CD14-positive monocyte (primary cell): ENCODE measurements at regions not wholly inside any gene's neighbourhood (a gene's known extent, or its start where the extent isn't known, plus 50 kb on each side); places are given as distances from the start of the nearest gene placed in this dataset.

Experiments used
- DNase-seq, 3 donors: peaks; one replicate each; pipeline ENCODE4 v3.0.0-alpha.2; 2011 to 2022
- H2AFZ ChIP-seq: 2 replicates; pipeline ENCODE4 v1.6.0; 2012; ENCODE audit warnings: mild to moderate bottlenecking, low read depth, low read length, inconsistent platforms; ENCODE audit not compliant: insufficient read depth, poor library complexity, severe bottlenecking
- H3K27ac ChIP-seq, 2 donors: 1 replicate in 1 of 2; 2 replicates in 1 of 2; pipeline ENCODE4 v1.5.1; 2012 to 2013; ENCODE audit warnings: low read length in 2 of 2, control low read depth in 1 of 2, inconsistent platforms in 1 of 2, low read depth in 1 of 2, mild to moderate bottlenecking in 1 of 2
- H3K27me3 ChIP-seq, 2 donors: one replicate each; pipeline versions ENCODE4 v1.6.0 to v1.6.1; 2011 to 2013; ENCODE audit warnings: low read length in 2 of 2; ENCODE audit not compliant: control insufficient read depth in 2 of 2, insufficient read depth in 2 of 2
- H3K36me3 ChIP-seq, 2 donors: replicated peaks in 1 of 2; 1 replicate in 1 of 2; 2 replicates in 1 of 2; pipeline versions ENCODE4 v1.5.1 to v1.6.1; 2012 to 2013; ENCODE audit warnings: low read length in 2 of 2, control low read depth in 1 of 2, inconsistent platforms in 1 of 2, mild to moderate bottlenecking in 1 of 2; ENCODE audit not compliant: insufficient read depth in 2 of 2, control insufficient read depth in 1 of 2
- H3K4me1 ChIP-seq, 2 donors: 1 replicate in 1 of 2; 2 replicates in 1 of 2; pipeline versions ENCODE4 v1.5.1 to v1.6.1; 2012 to 2013; ENCODE audit warnings: low read length in 2 of 2, control low read depth in 1 of 2, inconsistent platforms in 1 of 2, mild to moderate bottlenecking in 1 of 2, moderate library complexity in 1 of 2; ENCODE audit not compliant: insufficient read depth in 2 of 2, control insufficient read depth in 1 of 2
- H3K4me2 ChIP-seq: replicated peaks from 2 replicates; pipeline ENCODE3; 2012; ENCODE audit warnings: low read length, moderate library complexity, mild to moderate bottlenecking; ENCODE audit not compliant: poor library complexity, severe bottlenecking; ENCODE audit errors: extremely low read depth
- H3K4me3 ChIP-seq, 3 experiments: fragments of 200-600 bp in 1 of 3; sonication (generic) in 1 of 3; replicated peaks in 1 of 3; 1 replicate in 2 of 3; 2 replicates in 1 of 3; pipeline ENCODE4 v1.5.1; 2011 to 2013; ENCODE audit warnings: low read length in 3 of 3, mild to moderate bottlenecking in 3 of 3, control low read depth in 2 of 3, low read depth in 2 of 3, inconsistent platforms in 1 of 3, moderate library complexity in 1 of 3
- H3K79me2 ChIP-seq: 2 replicates; pipeline ENCODE4 v1.6.0; 2012; ENCODE audit warnings: mild to moderate bottlenecking, control low read depth, inconsistent platforms, low read length, moderate library complexity; ENCODE audit not compliant: insufficient read depth
- H3K9ac ChIP-seq: 2 replicates; pipeline ENCODE4 v1.6.0; 2017; ENCODE audit warnings: low read length, mild to moderate bottlenecking; ENCODE audit not compliant: insufficient read depth, poor library complexity, severe bottlenecking
- H3K9me3 ChIP-seq, 2 donors: replicated peaks in 1 of 2; 1 replicate in 1 of 2; 2 replicates in 1 of 2; pipeline versions ENCODE4 v1.5.1 to v1.6.1; 2012 to 2013; ENCODE audit warnings: low read length in 2 of 2, control low read depth in 1 of 2; ENCODE audit not compliant: control insufficient read depth in 1 of 2, insufficient read depth in 1 of 2
- H4K20me1 ChIP-seq: 2 replicates; pipeline ENCODE4 v1.6.0; 2012; ENCODE audit warnings: mild to moderate bottlenecking, low read length, control low read depth, moderate library complexity; ENCODE audit not compliant: insufficient read depth
- H3K27ac Mint-ChIP-seq, 7 donors: one replicate each; pipeline ENCODE4 v1.8.0; 2020; ENCODE audit warnings: mild to moderate bottlenecking in 7 of 7, mixed read lengths in 7 of 7, moderate library complexity in 6 of 7, inconsistent platforms in 2 of 7
- H3K27me3 Mint-ChIP-seq, 3 donors: one replicate each; pipeline ENCODE4 v1.8.0; 2021 to 2022; ENCODE audit warnings: low read depth in 3 of 3, mild to moderate bottlenecking in 3 of 3, mixed read lengths in 3 of 3, moderate library complexity in 3 of 3, inconsistent platforms in 1 of 3
- H3K36me3 Mint-ChIP-seq, 2 donors: one replicate each; pipeline ENCODE4 v1.8.0; 2020; ENCODE audit warnings: mixed read lengths in 2 of 2, inconsistent platforms in 1 of 2, mild to moderate bottlenecking in 1 of 2
- H3K4me1 Mint-ChIP-seq: one replicate; pipeline ENCODE4 v1.8.0; 2020; ENCODE audit warnings: mild to moderate bottlenecking, mixed read lengths
- H3K4me3 Mint-ChIP-seq, 2 donors: one replicate each; pipeline ENCODE4 v1.8.0; 2020; ENCODE audit warnings: mild to moderate bottlenecking in 2 of 2, mixed read lengths in 2 of 2, moderate library complexity in 1 of 2
- H3K9me3 Mint-ChIP-seq, 7 donors: one replicate each; pipeline ENCODE4 v1.8.0; 2020 to 2022; ENCODE audit warnings: mixed read lengths in 7 of 7, mild to moderate bottlenecking in 6 of 7, moderate library complexity in 6 of 7, inconsistent platforms in 2 of 7
- WGBS: methylation state at CpG from one replicate; pipeline ENCODE4 v1.1.5; 2013; ENCODE audit warnings: missing lambda C conversion rate; ENCODE audit not compliant: insufficient coverage; 5-methylcytosine and 5-hydroxymethylcytosine counted together
- intact Hi-C, 2 donors: fragments of 100-400 bp; cut with micrococcal nuclease; formaldehyde crosslinking; loops; one replicate each; pipeline versions ENCODE4 v1.15.0 to v1.15.1; 2023
- TF ChIP-seq, protein P1 (sequence below): fragments of 200-600 bp; IDR thresholded peaks from one replicate; pipeline ENCODE4 v1.8.0; 2022; ENCODE audit warnings: antibody characterized with exemption, mild to moderate bottlenecking

GRCh38 chr20:6956056-6956455 is 188.6 kb downstream of the BMP2 start:
- Histone ChIP-seq H3K4me2 (peak overlapping the region; percentile 57), H3K27me3 (no peaks in the 10 kb centered on the region), H3K9ac (no peak overlapping the region), H3K27ac (peak overlapping the region in 1 of 2 donors; percentile 62), H3K4me1 (peaks cover 25 to 31% of the 10 kb centered on the region in 2 donors), H3K4me3 (peak overlapping the region in 1 of 3 experiments; percentile 34), H2AFZ (no peak overlapping the region), H3K79me2 (no peaks in the 10 kb centered on the region), H4K20me1 (no peaks in the 10 kb centered on the region), H3K9me3 (peaks cover 0 to 8% of the 10 kb centered on the region in 2 donors), H3K36me3 (no peaks in the 10 kb centered on the region)
- intact Hi-C loops: no loop called here
- H3K36me3 Mint-ChIP-seq: no peaks in the 10 kb centered on the region
- peaks cover 26% of the 10 kb centered on the region for H3K4me1 Mint-ChIP-seq
- peaks cover 2 to 17% (median 13%) of the 10 kb centered on the region in 7 donors for H3K9me3 Mint-ChIP-seq
- TF ChIP-seq, protein P1, sequence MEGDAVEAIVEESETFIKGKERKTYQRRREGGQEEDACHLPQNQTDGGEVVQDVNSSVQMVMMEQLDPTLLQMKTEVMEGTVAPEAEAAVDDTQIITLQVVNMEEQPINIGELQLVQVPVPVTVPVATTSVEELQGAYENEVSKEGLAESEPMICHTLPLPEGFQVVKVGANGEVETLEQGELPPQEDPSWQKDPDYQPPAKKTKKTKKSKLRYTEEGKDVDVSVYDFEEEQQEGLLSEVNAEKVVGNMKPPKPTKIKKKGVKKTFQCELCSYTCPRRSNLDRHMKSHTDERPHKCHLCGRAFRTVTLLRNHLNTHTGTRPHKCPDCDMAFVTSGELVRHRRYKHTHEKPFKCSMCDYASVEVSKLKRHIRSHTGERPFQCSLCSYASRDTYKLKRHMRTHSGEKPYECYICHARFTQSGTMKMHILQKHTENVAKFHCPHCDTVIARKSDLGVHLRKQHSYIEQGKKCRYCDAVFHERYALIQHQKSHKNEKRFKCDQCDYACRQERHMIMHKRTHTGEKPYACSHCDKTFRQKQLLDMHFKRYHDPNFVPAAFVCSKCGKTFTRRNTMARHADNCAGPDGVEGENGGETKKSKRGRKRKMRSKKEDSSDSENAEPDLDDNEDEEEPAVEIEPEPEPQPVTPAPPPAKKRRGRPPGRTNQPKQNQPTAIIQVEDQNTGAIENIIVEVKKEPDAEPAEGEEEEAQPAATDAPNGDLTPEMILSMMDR: no peak
- peak overlapping the region; percentile 53 to 93 (median 86) for H3K27ac Mint-ChIP-seq
- DNase-seq: peak; percentile 46 to 88 (median 65)
- WGBS: no CpG with 5 or more reads among the region's 2 CpGs
- H3K27me3 Mint-ChIP-seq: peaks cover 0 to 1% (median 0%) of the 10 kb centered on the region in 3 donors
- peak overlapping the region in 1 of 2 donors; percentile 54 for H3K4me3 Mint-ChIP-seq

GRCh38 chr20:6956574-6956973 is 189.1 kb downstream of the BMP2 start:
- Histone ChIP-seq H3K9me3 (peaks cover 0 to 8% of the 10 kb centered on the region in 2 donors), H3K9ac (no peak overlapping the region), H3K4me2 (peak overlapping the region; percentile 57), H3K27me3 (no peaks in the 10 kb centered on the region), H3K27ac (peak overlapping the region in 1 of 2 donors; percentile 62), H4K20me1 (no peaks in the 10 kb centered on the region), H3K79me2 (no peaks in the 10 kb centered on the region), H3K4me1 (peaks cover 25 to 31% of the 10 kb centered on the region in 2 donors), H2AFZ (no peak overlapping the region), H3K4me3 (peak overlapping the region in 1 of 3 experiments; percentile 34), H3K36me3 (no peaks in the 10 kb centered on the region)
- TF ChIP-seq, protein P1: no peak
- H3K4me3 Mint-ChIP-seq: peak overlapping the region; percentile 13 to 22
- H3K27ac Mint-ChIP-seq: peak overlapping the region; percentile 38 to 92 (median 64)
- no peaks in the 10 kb centered on the region for H3K36me3 Mint-ChIP-seq
- peak in 2 of 3 donors; percentile 15 to 82 for DNase-seq
- intact Hi-C loops: no loop called here
- no CpG with 5 or more reads among the region's 5 CpGs for WGBS
- peaks cover 26% of the 10 kb centered on the region for H3K4me1 Mint-ChIP-seq
- H3K9me3 Mint-ChIP-seq: peaks cover under 1 to 14% (median 12%) of the 10 kb centered on the region in 7 donors
- H3K27me3 Mint-ChIP-seq: peaks cover 0 to 1% (median 0%) of the 10 kb centered on the region in 3 donors
